Stimulated activated naive CD8-positive, alpha-beta T cell treated with anti-CD3 and anti-CD28 coated beads, Interleukin-15, amount 100 ng/mL, for 72 hours (primary cell): ENCODE measurements at regions not wholly inside any gene's neighbourhood (a gene's known extent, or its start where the extent isn't known, plus 50 kb on each side); places are given as distances from the start of the nearest gene placed in this dataset.

ENCODE experiments used
- ATAC-seq: fragments of 150-1000 bp; cut with Tn5 transposase; 2 replicates; pipeline ENCODE4 v1.10.0; 2021; ENCODE audit warnings: mild to moderate bottlenecking, moderate library complexity
- DNase-seq, 2 donors: peaks; one replicate each; pipeline ENCODE4 v3.0.0; 2021 to 2022
- H3K27ac Mint-ChIP-seq, 2 donors: one replicate each; pipeline ENCODE4 v1.8.0; 2022; ENCODE audit warnings: mild to moderate bottlenecking in 2 of 2, mixed read lengths in 2 of 2, moderate library complexity in 2 of 2
- H3K27me3 Mint-ChIP-seq: one replicate; pipeline ENCODE4 v1.8.0; 2022; ENCODE audit warnings: mixed read lengths
- H3K4me1 Mint-ChIP-seq: one replicate; pipeline ENCODE4 v1.8.0; 2022; ENCODE audit warnings: mild to moderate bottlenecking, mixed read lengths
- H3K4me3 Mint-ChIP-seq, 2 donors: one replicate each; pipeline ENCODE4 v1.8.0; 2022; ENCODE audit warnings: mild to moderate bottlenecking in 2 of 2, mixed read lengths in 2 of 2, moderate library complexity in 1 of 2
- H3K9me3 Mint-ChIP-seq, 2 donors: one replicate each; pipeline ENCODE4 v1.8.0; 2022; ENCODE audit warnings: mixed read lengths in 2 of 2

GRCh38 chr13:107770541-107770940 lies 444.8 kb downstream of the LIG4 start:
- no peak overlapping the region for H3K4me3 Mint-ChIP-seq
- no peaks in the 10 kb centered on the region for H3K4me1 Mint-ChIP-seq
- no peaks in the 10 kb centered on the region for H3K9me3 Mint-ChIP-seq
- no peak overlapping the region for H3K27ac Mint-ChIP-seq
- DNase-seq (no peak), ATAC-seq (no peak)
- no peaks in the 10 kb centered on the region for H3K27me3 Mint-ChIP-seq

DNA sequence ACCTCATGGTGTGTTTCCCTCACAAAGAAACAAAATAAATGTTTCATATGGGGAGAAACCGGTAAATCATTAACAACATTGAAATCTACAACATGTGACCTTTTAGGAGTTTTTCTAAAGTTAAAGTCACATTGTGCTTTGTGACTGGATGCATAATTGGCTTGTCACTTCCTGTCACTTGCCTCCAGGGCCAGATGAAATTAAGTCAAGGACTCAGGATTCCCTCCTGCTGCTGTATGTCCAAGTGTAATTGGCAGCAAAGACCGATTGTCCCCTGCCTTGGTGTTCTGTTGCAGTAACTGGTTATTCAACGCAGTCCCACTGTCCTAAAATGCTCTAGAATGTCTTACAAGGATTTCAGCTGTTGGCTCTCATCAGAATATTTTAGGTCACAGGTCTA lies 448.2 kb downstream of the LIG4 start:
- no peak overlapping the region for H3K4me3 Mint-ChIP-seq
- DNase-seq = no peak
- no peaks in the 10 kb centered on the region for H3K4me1 Mint-ChIP-seq
- no peak overlapping the region for H3K27ac Mint-ChIP-seq
- no peaks in the 10 kb centered on the region for H3K9me3 Mint-ChIP-seq
- no peak for ATAC-seq
- H3K27me3 Mint-ChIP-seq = no peaks in the 10 kb centered on the region

DNA sequence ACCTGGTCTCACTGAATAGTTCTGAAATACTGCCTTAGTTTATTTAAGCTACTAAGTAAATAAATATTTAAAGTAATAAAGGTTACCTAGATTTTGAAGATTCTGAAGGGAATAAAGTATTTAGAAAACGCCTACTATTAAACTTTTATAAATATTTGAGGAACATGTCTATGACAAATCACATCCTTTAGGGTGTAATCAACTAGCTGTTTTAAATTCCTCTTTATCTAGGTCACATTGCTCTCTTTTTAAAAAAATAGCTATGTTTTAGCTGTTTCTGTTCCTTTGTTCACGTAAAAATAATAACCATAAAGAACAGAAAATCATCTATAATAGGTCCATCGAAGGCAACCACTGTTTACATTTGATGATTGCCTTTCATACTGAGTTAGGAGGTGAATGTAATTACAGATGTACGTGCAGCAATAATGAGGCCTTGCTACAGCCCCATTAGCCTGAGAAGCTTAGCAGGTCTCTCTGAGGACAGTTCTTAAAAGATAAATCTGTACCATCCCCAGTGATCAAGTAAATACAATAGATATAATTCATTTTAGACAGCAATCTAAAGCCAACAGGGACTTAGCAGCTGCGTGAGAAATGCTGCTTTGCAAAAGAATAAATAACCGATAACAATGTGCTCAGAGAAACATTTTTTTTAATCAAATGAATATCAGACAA lies 449.5 kb downstream of the LIG4 start:
- Mint-ChIP-seq H3K9me3 (no peaks in the 10 kb centered on the region), H3K27me3 (no peaks in the 10 kb centered on the region), H3K4me1 (no peaks in the 10 kb centered on the region), H3K4me3 (no peak overlapping the region), H3K27ac (no peak overlapping the region)
- no peak for ATAC-seq
- DNase-seq = no peak

DNA sequence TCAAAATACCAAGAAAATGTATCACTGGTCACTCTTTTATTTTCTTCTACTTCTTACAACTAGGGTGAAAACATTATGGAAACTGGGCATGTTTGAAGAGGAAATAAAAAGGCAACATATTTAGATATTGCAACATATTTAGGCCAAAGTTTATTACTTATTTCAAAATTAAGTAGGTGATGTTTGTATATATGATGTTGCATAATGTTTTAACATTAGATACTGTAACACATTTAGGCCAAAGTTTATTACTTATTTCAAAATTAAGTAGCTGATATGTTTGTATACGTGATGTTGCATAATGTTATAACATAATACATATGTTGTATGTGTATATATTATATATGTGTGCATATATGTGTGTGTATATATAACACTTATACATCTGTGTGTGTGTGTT lies 451.3 kb downstream of the LIG4 start:
- no peaks in the 10 kb centered on the region for H3K4me1 Mint-ChIP-seq
- no peaks in the 10 kb centered on the region for H3K9me3 Mint-ChIP-seq
- ATAC-seq (no peak), DNase-seq (no peak)
- H3K27me3 Mint-ChIP-seq = no peaks in the 10 kb centered on the region
- H3K27ac Mint-ChIP-seq = no peak overlapping the region
- no peak overlapping the region for H3K4me3 Mint-ChIP-seq

- Mint-ChIP-seq H3K4me1 (no peaks in the 10 kb centered on the region), H3K27ac (no peak overlapping the region), H3K4me3 (no peak overlapping the region), H3K27me3 (no peaks in the 10 kb centered on the region), H3K9me3 (peaks cover 0 to 4% of the 10 kb centered on the region in 2 donors)
- ATAC-seq = no peak
- no peak for DNase-seq
These were observed 461.6 kb downstream of the LIG4 start for GRCh38 chr13:107753748-107754147.

GRCh38 chr13:107753291-107753690 lies 462.0 kb downstream of the LIG4 start:
- no peaks in the 10 kb centered on the region for H3K4me1 Mint-ChIP-seq
- DNase-seq (no peak), ATAC-seq (no peak)
- H3K9me3 Mint-ChIP-seq = peaks cover 0 to 4% of the 10 kb centered on the region in 2 donors
- no peak overlapping the region for H3K27ac Mint-ChIP-seq
- H3K4me3 Mint-ChIP-seq = no peak overlapping the region
- no peaks in the 10 kb centered on the region for H3K27me3 Mint-ChIP-seq

GRCh38 chr13:107743983-107744382 lies 471.4 kb downstream of the LIG4 start:
- no peaks in the 10 kb centered on the region for H3K4me1 Mint-ChIP-seq
- H3K27me3 Mint-ChIP-seq = no peaks in the 10 kb centered on the region
- ATAC-seq = no peak
- DNase-seq = no peak
- no peak overlapping the region for H3K27ac Mint-ChIP-seq
- no peak overlapping the region for H3K4me3 Mint-ChIP-seq
- no peaks in the 10 kb centered on the region for H3K9me3 Mint-ChIP-seq

GRCh38 chr13:107743526-107743925 lies 471.8 kb downstream of the LIG4 start:
- H3K27me3 Mint-ChIP-seq = no peaks in the 10 kb centered on the region
- H3K4me3 Mint-ChIP-seq = no peak overlapping the region
- no peaks in the 10 kb centered on the region for H3K9me3 Mint-ChIP-seq
- H3K27ac Mint-ChIP-seq = no peak overlapping the region
- no peaks in the 10 kb centered on the region for H3K4me1 Mint-ChIP-seq
- DNase-seq = no peak
- ATAC-seq = no peak

- H3K27ac Mint-ChIP-seq = no peak overlapping the region
- H3K4me1 Mint-ChIP-seq = no peaks in the 10 kb centered on the region
- no peaks in the 10 kb centered on the region for H3K27me3 Mint-ChIP-seq
- no peak for ATAC-seq
- no peak overlapping the region for H3K4me3 Mint-ChIP-seq
- no peaks in the 10 kb centered on the region for H3K9me3 Mint-ChIP-seq
- DNase-seq = no peak
These were observed 472.2 kb downstream of the LIG4 start for GRCh38 chr13:107743100-107743499.

DNA sequence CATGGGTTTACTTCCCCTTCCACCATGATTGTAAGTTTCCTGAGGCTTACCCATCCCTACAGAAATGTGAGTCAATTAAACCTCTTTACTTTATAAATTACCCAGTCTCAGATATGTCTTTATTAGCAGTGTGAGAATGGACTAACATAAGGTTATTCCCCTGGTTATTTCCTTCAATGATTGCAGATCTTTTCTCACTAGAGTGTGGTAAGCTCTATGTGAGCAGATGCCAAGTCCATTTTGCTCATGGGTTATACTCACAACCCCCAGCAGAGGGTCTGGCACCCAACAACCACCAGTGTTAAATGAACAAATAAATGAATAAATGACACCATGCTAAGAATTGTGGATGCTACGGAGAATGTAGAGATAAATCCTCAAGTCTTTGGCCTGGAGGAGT lies 472.8 kb downstream of the LIG4 start:
- no peak for ATAC-seq
- Mint-ChIP-seq H3K9me3 (no peaks in the 10 kb centered on the region), H3K27ac (no peak overlapping the region), H3K27me3 (no peaks in the 10 kb centered on the region), H3K4me1 (no peaks in the 10 kb centered on the region), H3K4me3 (no peak overlapping the region)
- DNase-seq = no peak

- no peak for ATAC-seq
- H3K9me3 Mint-ChIP-seq = no peaks in the 10 kb centered on the region
- DNase-seq = no peak
These were observed 477.3 kb downstream of the LIG4 start for GRCh38 chr13:107738004-107738403.

GRCh38 chr13:107736731-107737130 lies 478.6 kb downstream of the LIG4 start:
- no peaks in the 10 kb centered on the region for H3K4me1 Mint-ChIP-seq
- H3K27ac Mint-ChIP-seq = no peak overlapping the region
- no peaks in the 10 kb centered on the region for H3K27me3 Mint-ChIP-seq
- H3K9me3 Mint-ChIP-seq = no peaks in the 10 kb centered on the region
- no peak for DNase-seq
- H3K4me3 Mint-ChIP-seq = no peak overlapping the region
- no peak for ATAC-seq

More at GRCh38 chr13:107738004-107738403, 477.3 kb downstream of the LIG4 start:
- Mint-ChIP-seq H3K4me1 (no peaks in the 10 kb centered on the region), H3K27me3 (no peaks in the 10 kb centered on the region), H3K27ac (no peak overlapping the region), H3K4me3 (no peak overlapping the region)

DNA sequence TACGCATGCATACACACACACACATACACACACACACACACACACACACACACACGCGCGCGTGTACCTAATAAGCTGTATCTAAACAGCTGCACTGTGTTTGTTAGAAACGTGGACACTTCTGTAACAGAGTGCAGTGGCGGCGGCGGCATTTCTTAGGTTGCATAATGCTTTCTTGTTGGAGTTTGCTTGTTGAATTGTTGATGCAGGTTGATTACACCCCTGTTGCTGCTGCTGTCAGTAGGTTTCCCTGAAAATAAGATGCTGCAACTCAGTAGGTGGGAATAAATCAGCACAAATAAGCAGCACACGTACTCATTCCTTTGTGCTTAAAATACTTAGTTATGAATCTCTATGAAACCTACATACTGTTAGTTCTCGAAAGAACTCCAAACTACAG lies 479.2 kb downstream of the LIG4 start:
- no peak overlapping the region for H3K4me3 Mint-ChIP-seq
- H3K27ac Mint-ChIP-seq = no peak overlapping the region
- H3K27me3 Mint-ChIP-seq = no peaks in the 10 kb centered on the region
- DNase-seq = no peak
- no peaks in the 10 kb centered on the region for H3K4me1 Mint-ChIP-seq
- ATAC-seq = no peak
- H3K9me3 Mint-ChIP-seq = no peaks in the 10 kb centered on the region

- Mint-ChIP-seq H3K4me1 (no peaks in the 10 kb centered on the region), H3K9me3 (no peaks in the 10 kb centered on the region), H3K4me3 (no peak overlapping the region), H3K27ac (no peak overlapping the region), H3K27me3 (no peaks in the 10 kb centered on the region)
- DNase-seq = no peak
- no peak for ATAC-seq
These were observed 480.3 kb downstream of the LIG4 start for GRCh38 chr13:107734891-107735625.

GRCh38 chr13:107733276-107733675 lies 482.1 kb downstream of the LIG4 start:
- no peaks in the 10 kb centered on the region for H3K4me1 Mint-ChIP-seq
- no peak for ATAC-seq
- no peak overlapping the region for H3K4me3 Mint-ChIP-seq
- no peaks in the 10 kb centered on the region for H3K27me3 Mint-ChIP-seq
- no peaks in the 10 kb centered on the region for H3K9me3 Mint-ChIP-seq
- no peak for DNase-seq
- H3K27ac Mint-ChIP-seq = no peak overlapping the region

- H3K4me3 Mint-ChIP-seq = no peak overlapping the region
- no peak overlapping the region for H3K27ac Mint-ChIP-seq
- H3K9me3 Mint-ChIP-seq = no peaks in the 10 kb centered on the region
- no peak for ATAC-seq
- no peaks in the 10 kb centered on the region for H3K27me3 Mint-ChIP-seq
- no peak for DNase-seq
- H3K4me1 Mint-ChIP-seq = no peaks in the 10 kb centered on the region
These were observed 484.5 kb downstream of the LIG4 start for GRCh38 chr13:107730813-107731212.
